ENCODE measurements at regions not wholly inside any gene's neighbourhood (a gene's known extent, or its start where the extent isn't known, plus 50 kb on each side); places are given as distances from the start of the nearest gene placed in this dataset.

- H3K27ac ChIP-seq, result no peak overlapping the region
- H3K4me3 ChIP-seq, result no peak overlapping the region
- H3K27me3 ChIP-seq (replicated peaks), result no peaks in the 10 kb centered on the region
- H3K36me3 ChIP-seq, result no peaks in the 10 kb centered on the region
- H3K4me1 ChIP-seq (replicated peaks), result no peaks in the 10 kb centered on the region
- no peaks in the 10 kb centered on the region for H3K9me3 ChIP-seq (replicated peaks)
- no peak for DNase-seq (ENCODE audit: low read depth in 1 of 2, low spot score in 2 of 2)
Measured at GRCh38 chr13:31949486-31949885, 82.1 kb upstream of the FRY start.

DNA sequence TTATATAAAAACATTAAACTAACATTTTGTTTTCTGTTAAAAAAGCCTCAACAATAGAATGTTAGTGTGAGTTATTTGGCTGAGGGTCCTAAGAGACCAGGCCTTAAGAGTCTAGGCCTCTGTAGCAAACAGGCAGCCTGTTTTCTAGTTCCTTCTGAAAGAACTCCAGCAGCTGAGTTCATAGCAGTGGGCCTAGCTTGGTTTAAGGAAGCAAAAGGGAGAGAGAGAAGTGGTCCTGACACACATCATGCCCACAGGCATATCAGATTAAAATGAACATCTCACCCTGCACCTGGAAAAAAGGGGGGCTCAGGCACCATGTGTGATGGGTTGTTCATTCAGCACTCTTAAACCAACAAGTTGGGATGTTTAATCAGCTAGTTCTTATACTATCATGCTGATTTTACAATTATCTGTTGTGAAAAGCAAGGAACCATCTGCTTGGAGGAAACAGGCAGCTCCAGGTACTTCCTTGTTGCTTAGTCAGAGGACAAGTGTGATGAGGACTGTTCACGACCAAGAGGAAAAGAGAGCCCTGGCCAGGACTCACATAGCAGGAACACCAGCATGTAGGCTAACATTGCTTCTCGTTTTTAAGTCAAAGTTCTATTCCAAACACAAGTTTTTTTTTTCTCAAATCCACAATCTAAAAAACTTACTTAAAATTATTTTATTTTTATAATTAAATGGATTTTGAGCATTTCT, 81.3 kb upstream of the FRY start:
- Histone ChIP-seq H3K36me3 (no peaks in the 10 kb centered on the region), H3K4me3 (no peak overlapping the region), H3K27me3 (replicated peaks) (no peaks in the 10 kb centered on the region), H3K27ac (no peak overlapping the region), H3K4me1 (replicated peaks) (no peaks in the 10 kb centered on the region), H3K9me3 (replicated peaks) (no peaks in the 10 kb centered on the region)
- DNase-seq (ENCODE audit: low read depth in 1 of 2, low spot score in 2 of 2), result no peak

DNA sequence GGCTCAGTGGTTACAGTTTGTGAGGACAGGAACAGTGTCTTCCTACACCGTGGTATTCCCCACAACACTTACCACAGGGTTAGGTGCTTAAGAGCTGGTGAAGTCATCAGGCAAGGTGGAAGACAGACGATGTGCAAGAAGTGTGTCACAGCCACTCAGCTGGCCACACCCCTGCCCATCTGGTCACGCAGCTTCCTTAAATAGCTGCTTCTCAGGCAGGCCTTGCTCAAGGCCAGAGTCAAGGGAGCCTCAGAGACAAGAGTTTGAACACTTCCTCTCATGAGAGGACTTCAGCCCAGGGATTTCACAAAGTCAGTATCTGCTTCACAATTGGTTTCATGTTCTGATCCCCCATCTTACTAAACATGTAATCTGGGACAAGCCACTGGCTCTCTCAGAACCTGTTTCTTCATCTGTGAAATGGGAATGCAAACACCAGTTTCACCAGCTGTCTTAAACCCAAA, 80.3 kb upstream of the FRY start:
- Histone ChIP-seq H3K36me3 (no peaks in the 10 kb centered on the region), H3K27me3 (replicated peaks) (no peaks in the 10 kb centered on the region), H3K4me1 (replicated peaks) (no peaks in the 10 kb centered on the region), H3K9me3 (replicated peaks) (no peaks in the 10 kb centered on the region), H3K4me3 (no peak overlapping the region), H3K27ac (no peak overlapping the region)
- DNase-seq (ENCODE audit: low read depth in 1 of 2, low spot score in 2 of 2), result no peak

- H3K9me3 ChIP-seq (replicated peaks), result no peaks in the 10 kb centered on the region
- no peaks in the 10 kb centered on the region for H3K4me1 ChIP-seq (replicated peaks)
- H3K27ac ChIP-seq, result no peak overlapping the region
- no peaks in the 10 kb centered on the region for H3K27me3 ChIP-seq (replicated peaks)
- no peak overlapping the region for H3K4me3 ChIP-seq
- no peak for DNase-seq (ENCODE audit: low read depth in 1 of 2, low spot score in 2 of 2)
- H3K36me3 ChIP-seq, result no peaks in the 10 kb centered on the region
Measured at GRCh38 chr13:31952641-31953380, 78.8 kb upstream of the FRY start.

DNA sequence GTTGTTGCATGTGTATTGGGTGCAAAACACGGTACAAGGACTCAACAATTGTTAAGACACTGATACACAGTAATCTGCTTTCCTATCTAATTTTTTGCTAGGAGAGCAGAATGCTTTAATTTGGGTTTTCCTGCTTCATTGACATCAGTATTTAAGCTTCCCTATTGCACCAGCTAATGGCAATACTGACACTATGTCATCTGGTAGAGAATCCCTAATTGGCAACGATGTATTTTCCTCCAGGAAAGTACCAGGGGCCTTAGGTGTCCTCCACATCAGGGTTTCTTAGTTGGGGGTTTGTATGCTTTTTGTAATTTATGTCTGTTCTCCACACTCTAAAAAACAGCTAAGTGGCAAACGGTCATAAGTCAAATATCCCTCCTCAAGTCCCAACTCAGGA, 76.5 kb upstream of the FRY start:
- no peak overlapping the region for H3K4me3 ChIP-seq
- H3K4me1 ChIP-seq (replicated peaks), result no peaks in the 10 kb centered on the region
- no peaks in the 10 kb centered on the region for H3K36me3 ChIP-seq
- H3K27me3 ChIP-seq (replicated peaks), result no peaks in the 10 kb centered on the region
- H3K9me3 ChIP-seq (replicated peaks), result no peaks in the 10 kb centered on the region
- H3K27ac ChIP-seq, result no peak overlapping the region
- no peak for DNase-seq (ENCODE audit: low read depth in 1 of 2, low spot score in 2 of 2)

- Histone ChIP-seq H3K27me3 (replicated peaks) (no peaks in the 10 kb centered on the region), H3K36me3 (no peaks in the 10 kb centered on the region), H3K4me1 (replicated peaks) (no peaks in the 10 kb centered on the region), H3K9me3 (replicated peaks) (no peaks in the 10 kb centered on the region), H3K4me3 (no peak overlapping the region), H3K27ac (no peak overlapping the region)
- DNase-seq (ENCODE audit: low read depth in 1 of 2, low spot score in 2 of 2), result no peak
Measured at GRCh38 chr13:31955741-31956140, 75.8 kb upstream of the FRY start.

DNA sequence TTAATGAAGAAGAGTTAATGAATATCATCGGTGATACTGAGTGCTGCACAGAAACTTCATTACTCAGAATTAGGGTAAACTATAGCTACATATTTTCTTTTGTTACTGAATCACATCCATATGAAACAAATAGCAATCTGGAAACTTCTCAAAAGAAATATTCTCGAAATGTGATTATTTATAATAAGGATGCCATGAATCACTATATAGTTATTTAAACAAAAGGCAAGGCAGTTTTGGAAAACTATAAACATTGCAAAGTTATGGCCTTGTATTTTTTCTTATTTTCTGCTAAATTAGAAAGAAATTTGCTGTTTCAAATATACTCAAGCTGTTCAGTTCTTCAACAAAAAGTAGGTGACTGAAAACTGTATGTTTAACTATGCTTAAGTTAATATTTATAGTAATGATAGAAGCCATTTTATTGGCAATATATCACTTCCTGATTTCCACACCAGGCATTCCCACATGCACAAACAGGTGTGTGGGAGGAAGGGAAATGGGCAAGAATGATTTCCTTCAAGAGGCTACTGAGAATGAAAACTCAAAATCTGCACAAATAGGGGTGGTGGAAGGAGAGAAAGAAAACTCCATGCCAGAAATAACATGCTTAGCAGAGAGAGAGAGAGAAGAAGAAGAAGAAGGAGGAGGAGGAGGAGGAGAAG, 74.5 kb upstream of the FRY start:
- H3K27me3 ChIP-seq (replicated peaks), result no peaks in the 10 kb centered on the region
- H3K4me3 ChIP-seq, result no peak overlapping the region
- no peaks in the 10 kb centered on the region for H3K9me3 ChIP-seq (replicated peaks)
- no peak for DNase-seq (ENCODE audit: low read depth in 1 of 2, low spot score in 2 of 2)
- H3K4me1 ChIP-seq (replicated peaks), result no peaks in the 10 kb centered on the region
- no peak overlapping the region for H3K27ac ChIP-seq
- no peaks in the 10 kb centered on the region for H3K36me3 ChIP-seq

DNA sequence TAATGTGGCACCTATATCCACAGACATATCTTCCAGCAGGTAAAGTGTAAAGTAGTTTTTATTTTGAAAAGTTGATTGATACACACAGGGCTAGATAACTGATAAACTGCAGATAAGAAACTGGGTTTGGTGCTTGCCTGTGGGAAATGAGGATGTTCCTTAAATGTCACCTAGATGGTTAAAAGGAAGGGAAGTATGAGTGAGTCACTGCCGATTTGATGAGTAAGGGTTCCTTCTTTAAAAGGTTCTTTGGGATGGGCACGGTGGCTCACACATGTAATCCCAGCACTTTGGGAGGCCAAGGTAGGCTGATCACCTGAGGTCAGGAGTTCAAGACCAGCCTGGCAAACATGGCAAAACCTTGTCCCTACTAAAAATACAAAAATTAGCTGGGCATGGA, 73.8 kb upstream of the FRY start:
- H3K27ac ChIP-seq, result no peak overlapping the region
- no peak overlapping the region for H3K4me3 ChIP-seq
- H3K4me1 ChIP-seq (replicated peaks), result no peaks in the 10 kb centered on the region
- no peaks in the 10 kb centered on the region for H3K9me3 ChIP-seq (replicated peaks)
- H3K36me3 ChIP-seq, result no peaks in the 10 kb centered on the region
- no peaks in the 10 kb centered on the region for H3K27me3 ChIP-seq (replicated peaks)
- DNase-seq (ENCODE audit: low read depth in 1 of 2, low spot score in 2 of 2), result no peak

- Histone ChIP-seq H3K27ac (no peak overlapping the region), H3K27me3 (replicated peaks) (no peaks in the 10 kb centered on the region), H3K4me1 (replicated peaks) (peaks cover 8% of the 10 kb centered on the region; the same call in 1 of the 2 replicates), H3K4me3 (no peak overlapping the region), H3K9me3 (replicated peaks) (no peaks in the 10 kb centered on the region), H3K36me3 (no peaks in the 10 kb centered on the region)
- DNase-seq (ENCODE audit: low read depth in 1 of 2, low spot score in 2 of 2), result no peak
Measured at GRCh38 chr13:31962731-31963370, 68.7 kb upstream of the FRY start.

GRCh38 chr13:31963631-31964030, 67.9 kb upstream of the FRY start:
- Histone ChIP-seq H3K4me1 (replicated peaks) (peaks cover 8% of the 10 kb centered on the region; the same call in 1 of the 2 replicates), H3K27ac (no peak overlapping the region), H3K9me3 (replicated peaks) (no peaks in the 10 kb centered on the region), H3K4me3 (no peak overlapping the region), H3K36me3 (no peaks in the 10 kb centered on the region), H3K27me3 (replicated peaks) (no peaks in the 10 kb centered on the region)
- no peak for DNase-seq (ENCODE audit: low read depth in 1 of 2, low spot score in 2 of 2)

GRCh38 chr13:31964168-31964567, 67.4 kb upstream of the FRY start:
- DNase-seq (ENCODE audit: low read depth in 1 of 2, low spot score in 2 of 2), result no peak
- Histone ChIP-seq H3K4me1 (replicated peaks) (peaks cover 8% of the 10 kb centered on the region; the same call in 1 of the 2 replicates), H3K27ac (no peak overlapping the region), H3K9me3 (replicated peaks) (no peaks in the 10 kb centered on the region), H3K4me3 (no peak overlapping the region), H3K36me3 (no peaks in the 10 kb centered on the region), H3K27me3 (replicated peaks) (no peaks in the 10 kb centered on the region)

DNA sequence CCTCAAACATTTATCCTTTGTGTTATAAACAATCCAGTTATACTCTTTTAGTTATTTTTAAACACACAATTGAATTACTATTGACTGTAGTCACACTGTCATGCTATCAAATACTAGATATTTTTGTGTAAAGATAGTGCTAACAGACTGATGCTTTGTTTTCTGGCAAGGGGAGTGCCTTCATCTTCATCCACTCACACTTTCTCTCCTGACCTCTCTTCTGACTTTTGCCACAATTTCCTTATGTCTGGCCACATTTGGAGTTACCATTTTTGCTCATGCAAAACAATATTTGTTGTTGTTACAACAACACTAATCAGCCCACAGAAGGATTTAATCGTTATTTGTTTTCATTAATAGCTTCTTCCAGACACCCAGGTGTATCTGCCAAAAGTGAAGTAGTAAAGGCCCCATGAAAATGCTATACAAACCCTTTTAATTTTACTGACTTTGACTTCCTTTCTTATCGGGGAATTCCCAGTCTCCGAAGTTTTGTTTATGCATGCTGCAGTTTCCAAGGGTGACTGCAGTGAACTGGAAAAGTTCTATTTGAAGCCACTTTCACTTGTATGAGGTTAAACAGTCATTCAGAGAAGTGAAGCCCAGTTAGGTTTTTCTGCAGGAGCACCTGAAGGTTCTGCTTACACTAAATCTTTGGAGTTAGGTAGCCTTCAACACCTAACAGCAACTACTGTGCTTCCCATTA, 66.1 kb upstream of the FRY start:
- peak in 1 of 2 experiments; percentile 25 for DNase-seq (ENCODE audit: low read depth in 1 of 2, low spot score in 2 of 2)
- Histone ChIP-seq H3K9me3 (replicated peaks) (no peaks in the 10 kb centered on the region), H3K27ac (peak overlapping the region; percentile 25; the same call in 1 of the 2 replicates), H3K36me3 (no peaks in the 10 kb centered on the region), H3K4me3 (no peak overlapping the region), H3K27me3 (replicated peaks) (no peaks in the 10 kb centered on the region), H3K4me1 (replicated peaks) (peaks cover 8% of the 10 kb centered on the region; the same call in 1 of the 2 replicates)

- no peak for DNase-seq (ENCODE audit: low read depth in 1 of 2, low spot score in 2 of 2)
- Histone ChIP-seq H3K4me3 (no peak overlapping the region), H3K27me3 (replicated peaks) (no peaks in the 10 kb centered on the region), H3K36me3 (no peaks in the 10 kb centered on the region), H3K27ac (no peak overlapping the region), H3K4me1 (replicated peaks) (peaks cover 8% of the 10 kb centered on the region; the same call in 1 of the 2 replicates), H3K9me3 (replicated peaks) (no peaks in the 10 kb centered on the region)
Measured at GRCh38 chr13:31967155-31967554, 64.4 kb upstream of the FRY start.

Data from SJSA1 (cell line).